NCI-H187 treated with DMSO at 0.1 percent for 48 hours (cell line): ENCODE measurements at regions not wholly inside any gene's neighbourhood (a gene's known extent, or its start where the extent isn't known, plus 50 kb on each side); places are given as distances from the start of the nearest gene placed in this dataset.

ENCODE experiments used
- DNase-seq: peaks from one replicate; lab custom pipeline; 2025; lab: John Stamatoyannopoulos, UW

DNA sequence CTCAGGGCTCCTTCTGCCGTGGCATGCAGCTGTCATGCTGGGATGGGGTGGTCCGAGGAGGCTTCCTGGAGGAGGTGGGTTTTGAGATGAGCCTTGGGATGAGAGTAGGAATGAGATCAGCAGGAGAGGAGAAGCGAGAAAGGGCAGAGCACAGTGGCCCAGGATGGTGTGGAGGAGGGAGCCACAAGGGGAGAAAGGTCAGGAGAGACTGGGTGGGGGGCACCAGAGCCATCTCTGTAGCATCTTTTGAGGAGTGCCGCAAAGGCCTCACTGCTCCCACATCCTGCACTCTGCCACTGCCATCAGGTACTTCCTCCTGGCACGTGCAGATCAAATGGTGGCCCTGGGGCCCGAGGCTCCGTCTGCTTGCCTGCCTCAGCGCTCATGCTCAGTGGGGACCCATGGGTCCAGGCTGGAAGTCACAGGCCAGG, 150.2 kb downstream of the MACROH2A1 start:
- no peak for DNase-seq

DNA sequence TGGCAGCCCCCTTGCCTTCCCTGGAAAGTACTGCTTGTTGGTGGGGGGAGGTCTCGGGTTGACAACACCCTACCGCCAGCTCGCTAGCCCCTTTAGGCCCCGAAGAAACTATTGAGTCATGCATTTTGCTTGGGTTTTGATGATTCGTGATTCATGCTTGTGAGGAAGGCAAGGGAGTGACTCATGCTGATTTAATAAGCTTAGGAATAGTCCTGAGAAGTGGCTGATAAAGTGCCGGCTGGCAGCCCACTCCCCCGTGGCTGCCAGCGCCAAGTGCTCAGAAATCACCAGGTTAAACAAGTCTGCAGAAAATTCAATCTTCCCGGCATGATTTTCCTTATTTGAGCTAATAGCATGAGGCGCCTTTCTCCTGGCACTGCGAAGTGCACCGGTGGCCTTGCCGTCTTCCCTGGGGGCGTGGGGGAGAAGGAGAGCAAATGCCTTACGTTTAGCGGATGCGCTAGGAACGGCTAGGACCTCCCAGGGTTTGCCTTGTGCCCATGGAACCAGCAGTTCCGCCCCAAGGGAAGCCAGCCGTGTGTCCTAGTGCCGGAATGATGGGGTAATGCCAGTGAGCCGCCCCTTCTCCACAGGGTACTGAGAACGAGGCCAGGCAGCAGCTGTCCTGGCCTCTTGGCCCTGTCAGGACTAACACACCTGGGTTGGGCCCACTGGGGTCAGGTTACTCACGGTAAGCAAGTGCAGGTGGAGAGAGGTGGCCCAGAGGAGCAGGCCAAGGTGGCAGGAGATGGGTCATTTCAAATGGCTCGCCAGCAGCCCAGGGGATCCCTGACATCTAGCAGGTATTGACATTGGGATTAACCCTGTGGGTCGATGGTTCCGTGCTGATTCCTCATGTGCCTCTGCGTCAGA, 151.9 kb downstream of the MACROH2A1 start:
- DNase-seq = no peak

DNA sequence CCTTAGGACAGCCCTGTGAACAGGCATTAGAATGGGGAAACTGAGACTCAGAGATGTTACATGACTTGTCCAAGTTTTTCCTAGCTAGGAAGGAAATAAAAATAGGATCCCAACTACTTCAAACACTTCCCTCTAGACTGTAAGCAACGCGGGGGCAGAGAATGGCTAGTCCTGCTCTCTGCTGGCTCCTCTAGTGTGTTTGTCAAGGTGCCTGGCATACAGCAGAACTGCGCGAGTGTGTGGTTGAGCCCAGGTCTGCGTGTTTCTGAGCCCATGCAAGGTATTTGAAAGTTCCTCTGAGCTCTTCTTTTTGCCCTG, 152.5 kb downstream of the MACROH2A1 start:
- DNase-seq = no peak

DNA sequence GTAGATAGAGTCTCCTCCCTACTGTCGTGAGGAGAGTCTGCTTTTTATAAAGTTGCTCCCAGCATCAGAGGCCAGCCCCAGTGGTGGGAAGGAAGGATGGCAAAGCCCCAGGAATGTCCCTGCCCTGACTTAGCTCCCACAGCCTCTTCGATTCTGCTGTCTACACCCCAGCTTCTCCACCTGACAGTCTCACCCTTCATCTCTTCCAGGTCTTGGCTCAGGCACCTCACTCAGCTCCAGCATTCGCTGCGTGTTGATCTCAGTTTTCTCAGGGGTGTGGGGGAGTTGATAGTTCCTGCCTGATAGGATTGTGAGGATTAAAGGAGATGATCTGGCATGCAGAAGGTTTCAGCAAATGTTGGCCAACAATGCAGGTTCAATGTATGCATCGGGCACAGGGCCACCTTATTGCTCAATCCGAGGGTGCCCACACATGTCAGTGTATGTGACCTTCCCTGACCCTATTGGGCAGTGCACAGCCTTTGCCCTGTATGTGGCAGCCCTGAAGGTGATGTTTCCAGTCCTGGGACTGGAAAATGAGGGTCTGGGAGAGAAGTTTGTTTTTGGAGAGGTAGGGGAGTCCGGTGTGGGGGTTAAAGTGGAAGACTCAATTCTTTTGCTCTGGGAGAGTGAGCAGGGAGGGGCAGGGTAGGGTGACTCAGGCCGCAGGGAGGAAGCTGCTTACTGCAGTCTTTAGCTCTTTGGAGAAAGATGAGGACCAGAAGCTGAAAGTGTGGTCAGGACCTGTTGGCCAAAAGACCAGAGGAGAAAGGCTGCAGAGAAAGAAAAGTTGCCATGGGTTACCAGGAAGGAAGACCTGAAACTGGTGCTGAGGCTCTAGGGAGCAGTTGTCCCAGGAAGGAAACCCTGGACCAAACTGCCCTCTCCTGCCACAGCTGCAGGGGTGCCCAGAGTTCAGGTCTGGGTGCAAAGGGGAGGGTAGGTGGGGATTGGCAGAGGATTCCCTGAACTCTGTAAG, 153.2 kb downstream of the MACROH2A1 start:
- DNase-seq = no peak

DNA sequence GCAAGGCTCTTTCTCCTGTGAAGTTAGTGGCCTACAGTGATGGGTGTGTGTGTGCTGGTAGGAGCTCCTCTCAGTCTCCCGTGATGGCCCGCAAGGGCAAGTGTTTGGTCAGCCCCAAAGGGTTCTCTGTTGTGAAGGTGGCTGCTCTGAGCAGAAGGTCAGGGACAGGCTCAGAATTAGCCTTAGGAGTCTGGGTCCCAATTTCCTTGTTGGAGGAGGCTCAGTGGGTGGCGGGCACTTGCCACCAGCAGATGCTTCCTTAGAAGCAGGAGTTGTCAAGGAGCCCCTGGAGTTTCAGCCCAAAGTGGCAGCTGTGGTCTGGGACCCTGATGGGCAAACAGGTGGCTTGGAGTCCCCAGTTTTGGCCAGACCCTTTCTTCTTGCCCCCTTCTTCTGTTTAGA, 154.4 kb downstream of the MACROH2A1 start:
- no peak for DNase-seq

DNA sequence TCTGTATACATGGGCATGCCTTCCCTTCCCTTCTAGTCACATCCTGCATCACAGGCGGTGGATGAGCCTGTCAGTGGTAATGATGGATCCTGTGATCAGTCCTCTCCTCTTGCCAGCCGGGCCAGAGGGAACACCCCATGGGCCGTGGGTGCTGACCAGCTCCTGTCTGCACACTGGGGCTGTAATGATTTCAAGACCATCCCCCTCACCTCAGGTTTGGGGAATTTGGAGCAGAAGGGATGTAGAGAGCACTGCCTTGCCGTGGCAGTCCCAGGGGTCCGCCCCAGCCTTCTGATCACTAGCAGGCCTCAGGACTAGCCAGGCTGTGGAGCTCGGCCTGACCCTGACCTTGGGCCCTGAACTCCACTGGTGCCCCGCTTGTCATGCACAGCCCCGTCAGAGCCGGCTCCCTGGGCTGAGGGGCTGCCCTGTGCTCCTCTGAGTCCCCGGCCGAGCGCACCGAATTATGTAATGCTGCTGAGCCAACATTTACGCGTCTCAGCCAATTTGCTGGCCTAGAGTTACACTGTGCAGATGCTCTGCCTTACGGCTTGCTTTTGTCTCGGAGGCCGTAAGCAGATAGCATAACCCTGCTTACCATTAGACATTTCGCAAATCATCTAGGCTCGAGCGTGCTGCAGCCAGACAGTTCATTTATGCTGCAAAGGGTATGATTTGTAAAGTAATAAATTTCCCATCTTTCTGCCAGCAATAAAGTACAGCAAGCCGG, 155.3 kb downstream of the MACROH2A1 start:
- DNase-seq = no peak

DNA sequence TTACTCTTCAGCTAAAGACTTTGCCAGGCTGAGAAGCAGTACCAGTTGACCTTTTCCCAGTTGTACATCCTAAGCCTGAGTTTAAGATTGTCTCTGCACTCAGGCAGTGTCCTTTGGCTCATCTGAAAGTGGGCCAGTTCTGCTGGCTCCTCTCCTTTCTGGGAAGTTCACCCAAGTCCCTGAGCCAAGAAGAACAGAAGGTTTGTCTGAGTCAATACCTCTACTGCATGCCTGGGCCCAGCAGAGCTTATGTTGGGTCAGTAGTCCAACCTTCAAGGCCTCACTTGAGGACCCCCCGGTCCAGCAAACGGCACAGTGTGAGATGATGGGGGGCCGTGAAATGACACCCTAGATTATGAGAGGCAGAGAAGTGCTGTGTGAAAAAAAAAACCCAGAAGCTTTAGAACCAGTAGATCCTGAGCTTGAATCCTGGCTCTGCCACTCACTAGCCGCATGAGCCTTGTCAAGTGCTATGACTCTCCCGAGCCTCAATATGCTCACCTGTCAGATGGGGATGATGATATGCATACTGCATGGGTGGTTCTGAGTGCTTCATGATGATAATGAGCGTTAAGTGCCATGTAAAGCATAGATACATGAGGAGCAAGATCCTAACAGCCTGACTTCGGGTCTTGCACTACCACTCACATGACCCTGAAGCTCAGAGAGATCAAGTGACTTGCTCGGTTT, 156.0 kb downstream of the MACROH2A1 start:
- no peak for DNase-seq

DNA sequence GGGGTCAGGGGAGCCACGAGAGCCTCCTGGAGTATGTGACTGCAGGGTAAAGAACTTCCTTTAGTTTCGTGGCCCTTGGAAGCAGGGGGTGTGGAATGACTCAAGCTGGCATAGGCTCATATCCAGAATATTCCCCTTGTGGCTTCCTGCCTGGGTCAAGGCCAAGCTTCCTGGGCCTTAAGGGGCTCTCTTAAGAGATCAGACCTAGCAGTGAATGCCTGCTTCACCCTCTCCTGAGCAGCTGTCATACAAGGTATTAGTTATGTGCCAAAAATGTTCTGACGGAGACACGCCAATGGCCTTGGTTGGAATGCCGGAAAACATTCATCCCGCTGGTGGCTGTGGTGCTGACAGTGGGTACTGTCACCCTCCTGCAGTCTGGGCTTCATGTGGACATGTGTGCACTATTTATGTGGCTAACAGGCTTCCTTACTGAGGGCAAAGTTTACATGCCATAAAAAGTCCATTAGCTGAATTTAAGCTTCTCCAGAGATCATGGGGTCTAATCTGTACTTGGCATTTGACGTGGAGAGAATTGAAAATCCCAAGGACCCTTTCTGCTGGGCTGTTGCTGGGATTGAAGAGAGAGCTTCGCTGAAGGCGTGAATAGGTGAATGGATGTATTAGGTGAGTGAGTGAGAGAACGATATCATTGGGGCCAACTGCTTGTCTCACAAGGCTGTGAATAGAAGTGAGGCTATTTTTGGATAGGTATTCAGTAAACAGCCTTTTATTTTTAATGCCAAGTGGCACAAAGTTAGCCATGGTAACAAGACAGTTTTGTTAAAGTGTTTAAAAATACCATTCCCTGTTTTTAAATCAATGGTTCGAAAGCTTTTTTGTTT, 156.8 kb downstream of the MACROH2A1 start:
- no peak for DNase-seq

DNA sequence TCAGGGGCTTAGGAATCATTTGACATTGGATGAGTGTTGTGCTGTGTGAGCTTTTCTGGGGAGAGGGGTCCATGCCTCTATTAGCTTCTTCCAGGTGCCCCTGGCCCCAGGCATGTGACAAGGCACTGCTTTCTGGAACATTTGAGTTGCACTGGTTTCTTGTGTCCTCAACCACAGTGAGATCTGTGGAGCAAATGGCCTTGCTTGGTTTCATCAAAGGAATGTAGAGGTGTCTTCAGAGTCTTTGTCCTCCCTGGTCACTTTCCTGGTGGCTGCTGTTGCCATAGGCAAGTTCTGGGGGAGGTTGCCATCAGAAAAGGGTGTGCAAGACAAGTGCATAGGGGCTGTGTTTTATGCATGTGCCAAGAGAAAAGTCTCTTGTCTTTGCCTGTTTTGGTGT, 157.5 kb downstream of the MACROH2A1 start:
- DNase-seq = no peak

DNA sequence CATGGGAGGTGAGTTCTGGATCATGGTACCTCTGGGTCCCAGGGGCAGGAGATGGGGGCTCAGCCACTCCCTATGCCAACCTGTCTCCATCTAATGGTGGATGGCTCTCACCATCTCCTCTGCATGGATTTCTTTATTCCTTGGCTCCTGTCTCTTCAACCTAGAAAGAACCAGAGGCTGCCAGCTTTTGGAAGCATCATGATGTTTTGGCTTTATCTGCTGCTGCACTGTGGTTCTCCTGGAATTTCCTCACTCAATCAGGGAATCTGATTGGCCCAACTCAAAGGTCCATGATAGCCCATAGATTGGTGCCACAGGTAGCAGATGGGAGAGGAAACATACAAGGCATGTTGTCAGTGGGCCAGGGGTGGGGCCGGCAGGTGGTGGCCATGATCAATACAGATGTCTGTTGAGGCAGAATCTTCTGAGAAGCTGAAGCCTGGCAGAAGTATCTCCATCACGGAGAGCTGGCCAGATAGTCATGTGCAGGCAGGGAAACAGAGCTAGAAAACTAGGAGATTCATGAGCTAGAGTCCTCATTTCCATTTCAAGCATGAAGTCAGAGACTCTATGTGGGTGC, 158.2 kb downstream of the MACROH2A1 start:
- DNase-seq = no peak

DNA sequence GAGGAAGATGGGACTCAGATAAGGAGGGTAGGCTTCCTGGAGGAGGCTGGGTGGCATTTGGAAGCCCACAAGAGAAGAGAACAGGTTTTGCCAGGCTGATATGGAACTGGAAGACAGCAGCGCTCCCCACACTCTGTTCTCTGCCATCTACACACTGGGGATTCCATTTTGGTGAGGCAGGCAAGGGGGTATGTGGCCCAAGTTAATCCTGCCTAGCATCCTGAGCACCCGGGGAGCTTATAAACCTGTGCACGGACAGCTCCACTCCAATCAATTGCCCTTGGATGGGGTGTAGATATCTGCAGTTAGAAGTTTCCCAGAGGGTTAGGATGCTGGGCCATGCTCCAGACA, 158.8 kb downstream of the MACROH2A1 start:
- no peak for DNase-seq

DNA sequence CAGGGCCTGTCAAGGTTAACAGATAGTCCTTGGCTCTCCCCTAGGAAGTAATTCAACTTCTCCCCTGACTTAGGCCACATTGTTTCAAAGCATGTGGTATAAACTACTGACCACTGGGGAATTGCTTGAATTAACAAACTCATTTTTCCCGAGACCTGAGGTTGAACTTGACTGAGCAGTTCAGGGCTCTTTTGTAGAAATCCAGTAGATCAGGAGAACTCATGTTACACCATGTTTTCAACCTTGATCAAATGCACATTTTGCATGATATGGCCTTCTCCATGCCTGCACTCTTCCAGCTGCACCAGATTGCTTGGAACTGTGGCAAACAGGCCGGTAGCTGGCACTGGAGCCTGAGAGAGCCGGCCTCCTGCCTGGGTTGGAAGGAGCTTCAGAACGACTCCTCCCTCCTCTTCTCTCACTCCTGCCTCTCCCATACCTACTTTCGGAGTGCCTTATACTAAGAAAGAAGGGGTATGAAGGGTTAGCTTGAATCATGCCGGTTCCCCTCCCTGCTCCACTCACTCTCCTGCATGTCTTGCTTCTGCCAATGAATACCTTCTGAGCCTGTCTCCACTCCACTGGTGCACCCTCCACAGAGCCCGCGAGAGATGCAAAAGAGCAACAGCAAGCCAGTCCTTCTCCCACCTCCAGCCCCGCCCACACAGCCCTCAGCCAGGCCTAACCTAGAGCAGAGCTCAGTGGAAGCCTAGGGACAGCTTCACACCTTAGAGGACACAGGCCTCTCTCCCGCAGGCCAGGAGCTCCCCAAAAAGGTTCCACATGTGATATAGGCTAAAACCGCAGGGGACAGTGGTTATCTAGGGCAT, 159.4 kb downstream of the MACROH2A1 start:
- no peak for DNase-seq

DNA sequence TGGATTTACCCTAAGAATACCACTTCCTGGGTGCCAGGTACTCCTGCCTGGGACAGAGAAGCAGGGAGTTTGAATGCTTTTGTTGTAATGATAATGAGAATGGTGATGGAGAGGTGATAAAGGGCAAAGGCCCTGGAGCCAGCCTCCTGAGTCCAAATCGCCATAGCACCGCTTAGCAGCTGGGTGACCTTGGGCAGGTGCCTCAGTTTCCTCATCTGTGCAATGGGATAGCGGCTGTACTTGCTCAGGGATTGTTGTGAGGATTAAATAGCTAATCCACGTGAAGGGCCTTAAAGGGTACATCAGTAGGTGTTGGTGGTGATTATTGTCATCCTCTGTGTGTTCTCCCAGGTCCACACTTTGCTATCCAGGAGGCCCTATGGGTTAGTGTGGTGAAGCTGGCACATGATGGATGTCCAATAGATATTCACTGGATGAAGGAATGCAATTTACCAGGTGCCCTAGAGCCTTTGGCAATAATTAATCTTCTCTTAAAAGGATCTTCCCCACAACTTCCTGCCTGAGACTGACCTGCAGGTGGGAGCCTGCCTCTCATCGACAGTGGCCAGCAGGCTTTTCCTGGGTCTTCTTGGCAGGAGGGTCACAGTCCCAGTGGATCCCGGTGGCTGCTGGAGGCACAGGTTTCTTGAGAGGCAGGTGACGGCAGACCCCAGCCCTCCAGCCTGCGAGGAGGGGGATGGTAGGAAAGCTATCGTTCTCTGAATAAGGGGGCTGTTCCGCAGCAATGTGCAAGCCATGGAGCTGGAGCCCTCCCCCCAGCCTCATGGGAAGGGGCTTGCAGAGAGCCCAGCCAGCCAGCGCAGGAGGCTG, 160.2 kb downstream of the MACROH2A1 start:
- no peak for DNase-seq

DNA sequence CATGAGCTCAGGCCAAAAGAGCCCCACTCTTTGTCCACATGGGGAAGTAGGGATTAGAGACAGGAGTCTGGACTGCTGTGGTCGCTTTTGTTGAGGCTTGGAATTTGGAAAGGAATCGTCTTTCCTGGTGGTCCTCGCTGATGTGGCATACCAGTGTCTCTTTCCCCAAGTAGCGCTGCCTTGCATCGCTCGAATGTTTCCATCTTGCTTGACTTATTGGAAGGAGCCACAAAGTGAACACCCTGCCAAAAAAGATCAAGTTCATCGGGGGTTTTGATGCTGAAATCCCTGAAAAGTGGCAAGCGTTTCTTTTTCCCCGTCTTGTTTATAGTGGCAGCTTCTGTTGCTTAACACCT, 161.3 kb downstream of the MACROH2A1 start:
- no peak for DNase-seq

DNA sequence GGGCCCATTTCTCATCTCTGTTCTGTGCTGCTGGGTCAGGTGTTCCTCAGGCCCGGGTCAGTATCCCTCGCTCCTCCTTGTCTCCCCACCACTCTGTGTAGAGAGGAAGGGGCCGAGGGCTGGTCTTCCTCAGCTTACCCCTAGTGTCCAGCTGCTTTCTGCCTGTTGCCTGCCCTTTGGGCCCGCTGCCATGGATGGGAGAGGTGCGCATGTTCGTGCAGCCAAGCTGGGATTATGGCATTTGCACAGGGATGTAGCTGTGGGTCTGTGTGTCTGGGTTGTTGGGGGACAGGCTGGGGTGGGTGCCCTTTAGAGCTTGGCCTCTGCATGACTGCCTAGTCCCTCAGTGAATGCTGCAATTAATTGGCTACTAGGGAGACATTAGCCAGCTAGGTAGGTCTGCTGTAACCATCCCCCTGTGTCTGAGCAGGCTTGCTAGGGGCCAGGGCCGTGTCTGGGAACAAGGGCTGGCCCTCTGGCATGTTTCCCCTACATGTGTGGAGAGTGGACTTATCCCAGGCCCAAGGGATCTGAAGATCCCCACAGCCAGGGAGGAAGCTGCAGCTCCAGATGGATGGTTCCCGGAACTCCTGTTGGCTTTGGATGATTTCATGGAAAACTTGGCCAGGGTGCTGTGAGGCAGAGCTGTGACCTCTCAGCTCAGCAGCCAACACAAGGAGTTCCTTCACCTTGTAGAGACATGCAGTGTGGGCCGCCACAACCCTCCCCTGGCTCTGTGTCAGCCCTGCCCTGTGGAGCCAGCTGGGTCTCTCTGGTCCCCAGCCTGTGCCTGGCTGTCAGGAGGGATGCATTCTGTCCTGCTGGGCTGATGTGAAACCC, 161.9 kb downstream of the MACROH2A1 start:
- no peak for DNase-seq

DNA sequence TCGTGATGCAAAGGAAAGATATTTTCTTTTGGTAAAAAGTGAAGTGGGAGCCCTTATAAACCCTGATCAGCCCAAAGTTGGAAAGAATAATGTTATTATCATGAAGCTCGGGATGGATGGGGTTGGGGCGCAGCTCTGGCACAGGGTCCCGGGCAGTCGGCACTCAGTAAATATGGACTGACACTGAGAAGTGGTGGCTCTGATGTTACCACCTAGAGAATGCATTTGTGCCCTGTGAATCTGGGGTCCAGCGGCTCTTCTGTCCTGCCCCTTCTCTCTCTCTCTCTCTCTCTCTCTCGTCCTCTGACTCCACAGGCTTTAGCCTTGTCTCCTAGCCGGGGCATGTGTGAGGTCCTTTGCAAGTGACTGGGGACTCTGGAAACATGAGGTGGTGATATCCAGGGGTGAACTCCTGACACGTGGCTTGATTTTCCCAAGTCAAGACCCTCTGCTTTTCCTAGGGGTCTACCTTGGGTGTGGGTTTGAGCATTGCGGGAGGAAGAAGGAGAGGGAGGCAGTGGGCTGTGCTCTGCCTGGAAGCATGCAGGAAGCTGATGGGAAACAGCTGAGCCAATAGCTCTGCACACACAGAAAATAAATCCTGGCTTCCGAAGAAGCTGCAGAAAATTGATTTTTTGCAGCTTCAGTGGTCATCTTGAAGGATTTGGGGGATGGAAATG, 162.7 kb downstream of the MACROH2A1 start:
- no peak for DNase-seq

DNA sequence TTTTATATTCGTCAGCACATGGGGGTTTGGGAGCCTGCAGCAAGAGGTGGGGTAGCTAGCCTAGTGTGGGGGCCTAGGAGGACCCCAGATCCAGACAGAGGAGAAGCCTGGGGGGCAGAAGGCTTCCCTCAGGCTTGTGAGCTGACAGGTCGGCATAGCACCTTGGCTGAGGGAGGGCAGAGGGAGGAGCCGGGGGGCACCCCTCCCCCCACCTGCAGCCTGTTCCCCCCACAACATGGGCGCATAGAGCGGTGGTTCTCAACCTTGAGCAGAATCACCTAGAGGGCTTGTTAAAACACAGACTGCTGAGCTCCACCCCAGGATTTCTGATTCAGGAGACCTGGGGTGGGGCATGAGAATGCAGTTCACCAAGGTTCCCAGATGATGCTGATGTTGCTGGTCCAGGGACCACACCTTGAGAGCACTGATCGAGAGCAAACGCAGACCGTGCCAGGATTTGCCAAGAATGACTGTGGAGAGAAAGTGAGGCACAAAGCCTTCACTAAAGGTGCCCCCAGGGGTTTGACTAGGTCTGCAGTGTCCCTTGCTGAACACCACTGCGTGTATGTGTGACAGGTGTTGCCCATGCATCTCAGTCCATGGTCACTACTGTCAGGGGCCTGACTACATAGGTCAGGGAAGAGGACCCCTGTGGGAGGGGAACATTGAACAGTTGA, 163.3 kb downstream of the MACROH2A1 start:
- no peak for DNase-seq
